Activated CD4-positive, alpha-beta memory T cell treated with anti-CD3 and anti-CD28 coated beads for 36 hours (primary cell): ENCODE measurements at regions not wholly inside any gene's neighbourhood (a gene's known extent, or its start where the extent isn't known, plus 50 kb on each side); places are given as distances from the start of the nearest gene placed in this dataset.

Experiments used
- CTCF ChIA-PET: fragments of 350-600 bp; sonication (Branson Sonifier 250); formaldehyde crosslinking; loops from one replicate; lab custom pipeline; 2021; ENCODE audit warnings: antibody characterized with exemption, inconsistent platforms; lab: Charles Lee
- POLR2A ChIA-PET: fragments of 350-600 bp; sonication (Branson Sonifier 250); formaldehyde crosslinking; loops from one replicate; lab custom pipeline; 2021; ENCODE audit warnings: antibody characterized with exemption; lab: Charles Lee
- DNase-seq: peaks from one replicate; pipeline ENCODE4 v3.0.0-alpha.2; 2020
- H3K27ac Mint-ChIP-seq: one replicate; pipeline ENCODE4 v1.8.0; 2021; ENCODE audit warnings: mixed read lengths
- H3K27me3 Mint-ChIP-seq: one replicate; pipeline ENCODE4 v1.8.0; 2021; ENCODE audit warnings: mixed read lengths
- H3K36me3 Mint-ChIP-seq: one replicate; pipeline ENCODE4 v1.8.0; 2021; ENCODE audit warnings: mixed read lengths
- H3K4me1 Mint-ChIP-seq: one replicate; pipeline ENCODE4 v1.8.0; 2021; ENCODE audit warnings: low read depth, mixed read lengths
- H3K4me3 Mint-ChIP-seq: one replicate; pipeline ENCODE4 v1.8.0; 2021; ENCODE audit warnings: mild to moderate bottlenecking, mixed read lengths
- H3K9me3 Mint-ChIP-seq: one replicate; pipeline ENCODE4 v1.8.0; 2021; ENCODE audit warnings: mixed read lengths
- intact Hi-C: fragments of 100-400 bp; cut with micrococcal nuclease; formaldehyde crosslinking; loops from one replicate; pipeline ENCODE4 v1.15.1; 2023

GRCh38 chr4:105042451-105042850 is 104.2 kb upstream of the TET2 start:
- Mint-ChIP-seq H3K36me3 (no peaks in the 10 kb centered on the region), H3K4me3 (no peak overlapping the region), H3K27ac (no peak overlapping the region), H3K9me3 (peaks cover 19% of the 10 kb centered on the region), H3K4me1 (no peaks in the 10 kb centered on the region), H3K27me3 (peaks cover 2% of the 10 kb centered on the region)
- POLR2A ChIA-PET, result no interaction called here
- CTCF ChIA-PET, result interaction anchor here (0.9 kb wide), 1 partner anchor 20 kb away, joined by 4 read pairs; no protein-coding TSS in a partner anchor
- intact Hi-C loops, result no loop called here
- no peak for DNase-seq

- H3K27me3 Mint-ChIP-seq, result peaks cover 5% of the 10 kb centered on the region
- no peak for DNase-seq
- POLR2A ChIA-PET, result interaction anchor here (0.8 kb wide), 1 partner anchor 31 kb away, joined by 3 read pairs; no protein-coding TSS in a partner anchor
- H3K4me1 Mint-ChIP-seq, result no peaks in the 10 kb centered on the region
- peaks cover 7% of the 10 kb centered on the region for H3K36me3 Mint-ChIP-seq
- H3K27ac Mint-ChIP-seq, result no peak overlapping the region
- peaks cover 16% of the 10 kb centered on the region for H3K9me3 Mint-ChIP-seq
- no peak overlapping the region for H3K4me3 Mint-ChIP-seq
- CTCF ChIA-PET, result no interaction called here
- intact Hi-C loops, result no loop called here
Observed at GRCh38 chr4:105050896-105051295, 95.8 kb upstream of the TET2 start.

- ChIA-PET POLR2A (interaction anchor here (0.9 to 1.9 kb wide), 2 partner anchors 91 to 248 kb away, joined by 3 to 9 read pairs; no protein-coding TSS in a partner anchor), CTCF (interaction anchor here (0.6 to 1.4 kb wide), 3 partner anchors 91 to 949 kb away, joined by 3 read pairs; no protein-coding TSS in a partner anchor)
- DNase-seq, result no peak
- H3K27ac Mint-ChIP-seq, result peak overlapping the region; percentile 72
- H3K9me3 Mint-ChIP-seq, result peaks cover 7% of the 10 kb centered on the region
- H3K4me1 Mint-ChIP-seq, result peaks cover 45% of the 10 kb centered on the region
- intact Hi-C loops, result loop anchor here (1.0 to 2.0 kb wide), 6 partner anchors 80 to 416 kb away; no protein-coding TSS in a partner anchor
- peaks cover 2% of the 10 kb centered on the region for H3K36me3 Mint-ChIP-seq
- no peak overlapping the region for H3K4me3 Mint-ChIP-seq
- peaks cover 4% of the 10 kb centered on the region for H3K27me3 Mint-ChIP-seq
Observed at GRCh38 chr4:105057370-105058105, 89.1 kb upstream of the TET2 start.

GRCh38 chr4:105058177-105058812 is 88.4 kb upstream of the TET2 start:
- no peaks in the 10 kb centered on the region for H3K9me3 Mint-ChIP-seq
- H3K4me1 Mint-ChIP-seq, result peaks cover 48% of the 10 kb centered on the region
- DNase-seq, result no peak
- H3K4me3 Mint-ChIP-seq, result no peak overlapping the region
- peak overlapping the region; percentile 72 for H3K27ac Mint-ChIP-seq
- CTCF ChIA-PET, result interaction anchor here (0.8 to 2.2 kb wide), 3 partner anchors 92 to 415 kb away, joined by 3 to 9 read pairs (median 3); partner anchors contain the start of gene PPA2
- H3K27me3 Mint-ChIP-seq, result peaks cover 2% of the 10 kb centered on the region
- POLR2A ChIA-PET, result interaction anchor here (0.8 to 1.9 kb wide), 5 partner anchors 79 to 248 kb away, joined by 3 to 9 read pairs (median 3); no protein-coding TSS in a partner anchor
- intact Hi-C loops, result loop anchor here (1.0 to 2.0 kb wide), 6 partner anchors 79 to 415 kb away; no protein-coding TSS in a partner anchor
- H3K36me3 Mint-ChIP-seq, result no peaks in the 10 kb centered on the region

- Mint-ChIP-seq H3K36me3 (no peaks in the 10 kb centered on the region), H3K27ac (peak overlapping the region; percentile 40), H3K4me3 (no peak overlapping the region), H3K27me3 (peaks cover 2% of the 10 kb centered on the region), H3K4me1 (peaks cover 54% of the 10 kb centered on the region), H3K9me3 (no peaks in the 10 kb centered on the region)
- POLR2A ChIA-PET, result interaction anchor here (0.8 to 1.9 kb wide), 4 partner anchors 78 to 247 kb away, joined by 3 to 9 read pairs (median 5); no protein-coding TSS in a partner anchor
- CTCF ChIA-PET, result interaction anchor here (1.0 to 2.2 kb wide), 3 partner anchors 78 to 414 kb away, joined by 3 to 9 read pairs (median 7); partner anchors contain the start of gene PPA2
- peak; percentile 41 for DNase-seq
- intact Hi-C loops, result loop anchor here (2.0 kb wide), 3 partner anchors 121 to 163 kb away; no protein-coding TSS in a partner anchor
Observed at GRCh38 chr4:105059337-105059736, 87.3 kb upstream of the TET2 start.

GRCh38 chr4:105060628-105061027 is 86.0 kb upstream of the TET2 start:
- POLR2A ChIA-PET, result no interaction called here
- intact Hi-C loops, result loop anchor here (1.0 to 5.0 kb wide), 6 partner anchors 94 to 648 kb away; partner anchors contain the start of genes CXXC4, GSTCD and INTS12
- no peaks in the 10 kb centered on the region for H3K9me3 Mint-ChIP-seq
- DNase-seq, result peak; percentile 41
- no peak overlapping the region for H3K4me3 Mint-ChIP-seq
- peaks cover 54% of the 10 kb centered on the region for H3K4me1 Mint-ChIP-seq
- peaks cover 2% of the 10 kb centered on the region for H3K27me3 Mint-ChIP-seq
- no peaks in the 10 kb centered on the region for H3K36me3 Mint-ChIP-seq
- CTCF ChIA-PET, result interaction anchor here (0.8 to 1.0 kb wide), 3 partner anchors 77 to 413 kb away, joined by 3 to 4 read pairs (median 4); partner anchors contain the start of gene PPA2
- H3K27ac Mint-ChIP-seq, result peak overlapping the region; percentile 82

- Mint-ChIP-seq H3K9me3 (no peaks in the 10 kb centered on the region), H3K36me3 (no peaks in the 10 kb centered on the region), H3K27ac (peak overlapping the region; percentile 82), H3K27me3 (peaks cover 2% of the 10 kb centered on the region), H3K4me1 (peaks cover 54% of the 10 kb centered on the region), H3K4me3 (peak overlapping the region; percentile 30)
- ChIA-PET POLR2A (no interaction called here), CTCF (interaction anchor here (0.8 to 1.3 kb wide), 6 partner anchors 18 to 412 kb away, joined by 3 to 5 read pairs (median 4); partner anchors contain the start of gene PPA2)
- DNase-seq, result peak; percentile 67
- intact Hi-C loops, result loop anchor here (1.0 to 5.0 kb wide), 3 partner anchors 95 to 648 kb away; partner anchors contain the start of genes CXXC4, GSTCD and INTS12
Observed at GRCh38 chr4:105061136-105061696, 85.5 kb upstream of the TET2 start.

GRCh38 chr4:105061731-105062130 is 84.9 kb upstream of the TET2 start:
- no peak for DNase-seq
- ChIA-PET CTCF (interaction anchor here (1.1 to 1.3 kb wide), 3 partner anchors 19 to 412 kb away, joined by 3 to 5 read pairs (median 4); partner anchors contain the start of gene PPA2), POLR2A (no interaction called here)
- no peaks in the 10 kb centered on the region for H3K36me3 Mint-ChIP-seq
- H3K9me3 Mint-ChIP-seq, result no peaks in the 10 kb centered on the region
- intact Hi-C loops, result loop anchor here (1.0 to 5.0 kb wide), 3 partner anchors 95 to 647 kb away; partner anchors contain the start of genes CXXC4, GSTCD and INTS12
- H3K27ac Mint-ChIP-seq, result no peak overlapping the region
- H3K27me3 Mint-ChIP-seq, result peaks cover 2% of the 10 kb centered on the region
- peaks cover 54% of the 10 kb centered on the region for H3K4me1 Mint-ChIP-seq
- H3K4me3 Mint-ChIP-seq, result peak overlapping the region; percentile 18

GRCh38 chr4:105066401-105066800 is 80.3 kb upstream of the TET2 start:
- no peak overlapping the region for H3K27ac Mint-ChIP-seq
- H3K27me3 Mint-ChIP-seq, result peaks cover 11% of the 10 kb centered on the region
- ChIA-PET POLR2A (no interaction called here), CTCF (no interaction called here)
- peaks cover 15% of the 10 kb centered on the region for H3K4me1 Mint-ChIP-seq
- no peaks in the 10 kb centered on the region for H3K36me3 Mint-ChIP-seq
- intact Hi-C loops, result no loop called here
- H3K4me3 Mint-ChIP-seq, result no peak overlapping the region
- no peak for DNase-seq
- H3K9me3 Mint-ChIP-seq, result no peaks in the 10 kb centered on the region

- H3K4me3 Mint-ChIP-seq, result no peak overlapping the region
- ChIA-PET POLR2A (no interaction called here), CTCF (no interaction called here)
- H3K9me3 Mint-ChIP-seq, result no peaks in the 10 kb centered on the region
- H3K4me1 Mint-ChIP-seq, result peaks cover 9% of the 10 kb centered on the region
- DNase-seq, result no peak
- intact Hi-C loops, result no loop called here
- H3K27ac Mint-ChIP-seq, result no peak overlapping the region
- H3K27me3 Mint-ChIP-seq, result peaks cover 9% of the 10 kb centered on the region
- H3K36me3 Mint-ChIP-seq, result no peaks in the 10 kb centered on the region
Observed at GRCh38 chr4:105067431-105067830, 79.2 kb upstream of the TET2 start.

- Mint-ChIP-seq H3K36me3 (no peaks in the 10 kb centered on the region), H3K9me3 (no peaks in the 10 kb centered on the region), H3K27ac (no peak overlapping the region), H3K4me1 (peaks cover 9% of the 10 kb centered on the region), H3K27me3 (peaks cover 9% of the 10 kb centered on the region), H3K4me3 (no peak overlapping the region)
- ChIA-PET CTCF (no interaction called here), POLR2A (no interaction called here)
- no peak for DNase-seq
- intact Hi-C loops, result no loop called here
Observed at GRCh38 chr4:105067946-105068345, 78.7 kb upstream of the TET2 start.
